IMR-90 (cell line): ENCODE measurements at regions not wholly inside any gene's neighbourhood (a gene's known extent, or its start where the extent isn't known, plus 50 kb on each side); places are given as distances from the start of the nearest gene placed in this dataset.

Experiments used
- ATAC-seq: fragments of 200-7000 bp; cut with Tn5 transposase; 2 replicates; pipeline ENCODE4 v1.9.1; 2020; ENCODE audit warnings: low read depth, mild to moderate bottlenecking, moderate library complexity
- BruUV-seq: library from RNA; stranded (reverse); fragments of 400-500 nt; replicated peaks from 2 replicates; lab custom pipeline; 2021; lab: Mats Ljungman, UMichigan
- CTCF ChIA-PET: fragments of 300-600 bp; formaldehyde crosslinking; extraction: SDS; loops from one replicate; lab custom pipeline; 2021; ENCODE audit warnings: antibody characterized with exemption; lab: Yijun Ruan, JAX
- POLR2A ChIA-PET: fragments of 300-600 bp; sonication (Branson Sonifier 250); formaldehyde crosslinking; loops from one replicate; lab custom pipeline; 2022; ENCODE audit warnings: antibody characterized with exemption; ENCODE audit not compliant: unreplicated experiment; lab: Charles Lee
- DNase-seq: peaks from one replicate; pipeline ENCODE4 v3.0.0; 2013
- H2AFZ ChIP-seq: replicated peaks from 2 replicates; pipeline ENCODE3; 2013; ENCODE audit warnings: low read length, mild to moderate bottlenecking; ENCODE audit not compliant: poor library complexity
- H2AK5ac ChIP-seq: 2 replicates; pipeline ENCODE4 v1.6.1; 2013; ENCODE audit warnings: low read depth, low read length, inconsistent platforms
- H2AK9ac ChIP-seq: replicated peaks from 2 replicates; pipeline ENCODE3; 2013; ENCODE audit warnings: mild to moderate bottlenecking, low read depth, low read length, moderate library complexity; ENCODE audit not compliant: poor library complexity
- H2BK120ac ChIP-seq: 2 replicates; pipeline ENCODE4 v1.6.1; 2013; ENCODE audit warnings: low read depth, low read length, inconsistent platforms
- H2BK15ac ChIP-seq: 3 replicates; pipeline ENCODE4 v1.6.1; 2013; ENCODE audit warnings: low read depth, low read length, inconsistent platforms
- H2BK20ac ChIP-seq: 2 replicates; pipeline ENCODE4 v1.6.1; 2013; ENCODE audit warnings: low read depth, mild to moderate bottlenecking, inconsistent platforms, low read length, moderate library complexity
- H2BK5ac ChIP-seq: 2 replicates; pipeline ENCODE4 v1.6.1; 2013; ENCODE audit warnings: mild to moderate bottlenecking, low read depth, low read length, inconsistent platforms; ENCODE audit not compliant: poor library complexity, severe bottlenecking
- H3K14ac ChIP-seq: replicated peaks from 2 replicates; pipeline ENCODE4 v1.6.1; 2013; ENCODE audit warnings: low read depth, low read length, inconsistent platforms
- H3K18ac ChIP-seq: 2 replicates; pipeline ENCODE4 v1.6.1; 2013; ENCODE audit warnings: low read depth, low read length, control low read depth
- H3K23ac ChIP-seq: 2 replicates; pipeline ENCODE4 v1.6.1; 2013; ENCODE audit warnings: low read depth, low read length, inconsistent platforms
- H3K27ac ChIP-seq: 2 replicates; pipeline ENCODE4 v1.5.1; 2013; ENCODE audit warnings: mild to moderate bottlenecking, control low read depth, low read length; ENCODE audit not compliant: insufficient read depth
- H3K27me3 ChIP-seq: 2 replicates; pipeline ENCODE4 v1.6.1; 2013; ENCODE audit warnings: low read length; ENCODE audit not compliant: control insufficient read depth, insufficient read depth
- H3K36me3 ChIP-seq: 2 replicates; pipeline ENCODE4 v1.6.1; 2013; ENCODE audit warnings: low read length, mixed read lengths; ENCODE audit not compliant: control insufficient read depth, insufficient read depth
- H3K4ac ChIP-seq: 2 replicates; pipeline ENCODE4 v1.6.1; 2013; ENCODE audit warnings: low read depth, low read length, inconsistent platforms
- H3K4me1 ChIP-seq: 2 replicates; pipeline ENCODE4 v1.6.1; 2013; ENCODE audit warnings: low read length, mixed read lengths; ENCODE audit not compliant: control insufficient read depth, insufficient read depth
- H3K4me2 ChIP-seq: 2 replicates; pipeline ENCODE4 v1.6.1; 2013; ENCODE audit warnings: low read depth, mild to moderate bottlenecking, control low read depth, low read length, moderate library complexity
- H3K4me3 ChIP-seq: 2 replicates; pipeline ENCODE4 v1.5.1; 2013; ENCODE audit warnings: low read depth, mild to moderate bottlenecking, control low read depth, low read length, moderate library complexity; ENCODE audit not compliant: insufficient read depth
- H3K56ac ChIP-seq: 2 replicates; pipeline ENCODE4 v1.6.1; 2013; ENCODE audit warnings: low read length, inconsistent platforms; ENCODE audit not compliant: insufficient read depth; ENCODE audit errors: extremely low read depth
- H3K79me1 ChIP-seq, 2 experiments: 2 replicates each; pipeline ENCODE4 v1.6.1; 2013; ENCODE audit warnings: low read length in 2 of 2, inconsistent platforms in 1 of 2, low read depth in 1 of 2
- H3K9ac ChIP-seq: 2 replicates; pipeline ENCODE4 v1.6.1; 2013; ENCODE audit warnings: low read depth, low read length, control low read depth
- H3K9me1 ChIP-seq: 2 replicates; pipeline ENCODE4 v1.6.1; 2013; ENCODE audit warnings: low read length, inconsistent platforms; ENCODE audit not compliant: insufficient read depth
- H3K9me3 ChIP-seq: 2 replicates; pipeline ENCODE4 v1.6.1; 2013; ENCODE audit warnings: low read length; ENCODE audit not compliant: control insufficient read depth, insufficient read depth
- H4K20me1 ChIP-seq: 2 replicates; pipeline ENCODE4 v1.6.1; 2013; ENCODE audit warnings: low read length, inconsistent platforms; ENCODE audit not compliant: insufficient read depth
- H4K5ac ChIP-seq: 2 replicates; pipeline ENCODE4 v1.6.1; 2013; ENCODE audit warnings: mild to moderate bottlenecking, low read depth, low read length, control low read depth
- H4K8ac ChIP-seq, 2 experiments: 2 replicates each; pipeline ENCODE4 v1.6.1; 2013; ENCODE audit warnings: low read depth in 2 of 2, low read length in 2 of 2, control low read depth in 1 of 2, inconsistent platforms in 1 of 2
- H4K91ac ChIP-seq: 2 replicates; pipeline ENCODE4 v1.6.1; 2013; ENCODE audit warnings: low read depth, low read length, inconsistent platforms; ENCODE audit not compliant: insufficient read depth
- BHLHE40 ChIP-seq: fragments of 150-350 bp; IDR thresholded peaks from 2 replicates; pipeline ENCODE4 v1.6.1; 2016; ENCODE audit warnings: mild to moderate bottlenecking, low read depth, low read length
- CEBPB ChIP-seq: IDR thresholded peaks from 2 replicates; pipeline ENCODE4 v1.6.1; 2012; ENCODE audit warnings: low read depth, low read length, improper control_type of control experiment
- CHD1 ChIP-seq: IDR thresholded peaks from 2 replicates; pipeline ENCODE4 v1.6.1; 2012; ENCODE audit warnings: low read depth, low read length, improper control_type of control experiment
- MAZ ChIP-seq: IDR thresholded peaks from 2 replicates; pipeline ENCODE4 v1.6.1; 2012; ENCODE audit warnings: low read depth, mild to moderate bottlenecking, low read length, improper control_type of control experiment, moderate library complexity, borderline replicate concordance
- NFE2L2 ChIP-seq: fragments of 150-350 bp; IDR thresholded peaks from 2 replicates; pipeline ENCODE4 v1.6.1; 2016; ENCODE audit warnings: low read depth, mild to moderate bottlenecking, low read length
- RAD21 ChIP-seq: IDR thresholded peaks from 2 replicates; pipeline ENCODE4 v1.6.1; 2012; ENCODE audit warnings: low read length, improper control_type of control experiment
- RFX5 ChIP-seq: IDR thresholded peaks from 2 replicates; pipeline ENCODE4 v1.8.0; 2012; ENCODE audit warnings: low read depth, mild to moderate bottlenecking, low read length, moderate library complexity
- WGBS, 2 experiments: methylation state at CpG; one replicate each; pipeline versions ENCODE4 v1.1.5 to v1.1.7; 2013; ENCODE audit warnings: missing lambda C conversion rate in 2 of 2; ENCODE audit not compliant: insufficient read length in 1 of 2; ENCODE audit errors: extremely low coverage in 2 of 2; 5-methylcytosine and 5-hydroxymethylcytosine counted together
- dilution Hi-C: fragments of 300-500 bp; cut with HindIII; formaldehyde crosslinking; loops from one replicate; pipeline ENCODE4 v1.14.3; 2018; ENCODE audit warnings: low sequenced_read_pairs; ENCODE audit not compliant: unreplicated experiment
- in situ Hi-C: fragments of 300-500 bp; cut with MboI; formaldehyde crosslinking; loops from 3 replicates; pipeline ENCODE4 v1.14.3; 2019; ENCODE audit warnings: low sequenced_read_pairs, inconsistent platforms, mixed read lengths
- intact Hi-C: fragments of 100-400 bp; cut with micrococcal nuclease; formaldehyde crosslinking; loops from 2 replicates; pipeline ENCODE4 v1.10.0; 2022
- TF ChIP-seq, protein P1 (sequence below): conservative IDR thresholded peaks from 2 replicates; pipeline ENCODE4 v1.5.1; 2012; ENCODE audit warnings: mild to moderate bottlenecking, low read depth, low read length, improper control_type of control experiment

DNA sequence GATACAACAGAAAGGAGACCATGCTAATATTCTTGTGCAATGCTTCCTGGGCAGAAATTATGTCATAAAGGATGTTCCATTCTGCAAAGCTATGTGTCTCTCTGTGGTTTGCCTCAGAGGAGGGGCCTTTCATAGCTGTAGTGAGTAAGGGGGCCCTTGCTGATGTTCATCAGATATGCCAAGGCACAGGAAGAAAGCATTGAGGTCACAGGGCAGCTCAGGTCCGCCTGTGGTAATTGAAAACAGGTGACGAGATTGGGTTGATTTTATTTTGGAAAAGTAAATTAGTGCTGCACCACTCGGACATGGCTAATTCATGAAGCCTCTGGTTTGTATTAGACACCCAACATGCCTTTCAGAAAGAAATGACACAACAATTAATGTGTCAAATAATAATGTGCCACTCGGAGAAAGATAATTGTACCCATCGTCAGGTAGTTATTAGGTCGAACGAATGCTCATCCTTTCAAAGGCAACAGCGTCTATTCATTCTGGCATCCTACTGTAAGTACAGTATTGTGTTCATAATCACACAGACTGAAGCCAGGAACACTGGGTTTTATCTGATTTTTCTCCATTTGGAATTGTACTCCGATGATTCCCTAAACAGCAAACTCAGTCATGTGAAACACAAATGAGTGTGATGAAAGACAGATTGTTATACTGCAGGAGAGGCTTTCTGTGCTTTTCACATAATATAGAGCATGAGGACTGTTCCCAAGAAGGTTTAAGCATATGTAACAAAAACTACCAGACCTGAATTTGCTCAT, 421.6 kb upstream of the KLF12 start:
- Histone ChIP-seq H2AFZ (no peak overlapping the region), H3K23ac (no peak overlapping the region)
- ATAC-seq = no peak

More for the DNA sequence above, 421.6 kb upstream of the KLF12 start:
- POLR2A ChIA-PET = no interaction called here
- no TSS peak for BruUV-seq
- Histone ChIP-seq H4K20me1 (no peaks in the 10 kb centered on the region), H3K79me1 (no peaks in the 10 kb centered on the region), H3K9me3 (no peaks in the 10 kb centered on the region), H3K36me3 (no peaks in the 10 kb centered on the region), H3K14ac (no peak overlapping the region), H3K4me1 (no peaks in the 10 kb centered on the region), H3K4me3 (no peak overlapping the region), H2BK5ac (no peak overlapping the region), H3K27ac (no peak overlapping the region), H2BK15ac (no peak overlapping the region), H3K4ac (no peak overlapping the region), H3K56ac (no peak overlapping the region), H4K91ac (no peak overlapping the region), H3K18ac (no peak overlapping the region), H2AK9ac (no peak overlapping the region), H3K9ac (no peak overlapping the region), H4K5ac (no peak overlapping the region), H3K4me2 (no peak overlapping the region), H2BK20ac (no peak overlapping the region), H2AK5ac (no peak overlapping the region), H4K8ac (no peak overlapping the region), H3K9me1 (no peaks in the 10 kb centered on the region), H2BK120ac (no peak overlapping the region), H3K27me3 (no peaks in the 10 kb centered on the region)
- in situ Hi-C loops = no loop called here
- intact Hi-C loops = no loop called here
- dilution Hi-C loops = no loop called here
- CTCF ChIA-PET = no interaction called here
- DNase-seq = no peak
- 92% methylated on average over 5 of the region's 9 CpGs; no CpG with 5 or more reads in 1 of the 2 experiments for WGBS, 2 experiments
- no peak for TF ChIP-seq RAD21
- TF ChIP-seq RFX5 = no peak
- no peak for TF ChIP-seq CHD1
- TF ChIP-seq, protein P1, sequence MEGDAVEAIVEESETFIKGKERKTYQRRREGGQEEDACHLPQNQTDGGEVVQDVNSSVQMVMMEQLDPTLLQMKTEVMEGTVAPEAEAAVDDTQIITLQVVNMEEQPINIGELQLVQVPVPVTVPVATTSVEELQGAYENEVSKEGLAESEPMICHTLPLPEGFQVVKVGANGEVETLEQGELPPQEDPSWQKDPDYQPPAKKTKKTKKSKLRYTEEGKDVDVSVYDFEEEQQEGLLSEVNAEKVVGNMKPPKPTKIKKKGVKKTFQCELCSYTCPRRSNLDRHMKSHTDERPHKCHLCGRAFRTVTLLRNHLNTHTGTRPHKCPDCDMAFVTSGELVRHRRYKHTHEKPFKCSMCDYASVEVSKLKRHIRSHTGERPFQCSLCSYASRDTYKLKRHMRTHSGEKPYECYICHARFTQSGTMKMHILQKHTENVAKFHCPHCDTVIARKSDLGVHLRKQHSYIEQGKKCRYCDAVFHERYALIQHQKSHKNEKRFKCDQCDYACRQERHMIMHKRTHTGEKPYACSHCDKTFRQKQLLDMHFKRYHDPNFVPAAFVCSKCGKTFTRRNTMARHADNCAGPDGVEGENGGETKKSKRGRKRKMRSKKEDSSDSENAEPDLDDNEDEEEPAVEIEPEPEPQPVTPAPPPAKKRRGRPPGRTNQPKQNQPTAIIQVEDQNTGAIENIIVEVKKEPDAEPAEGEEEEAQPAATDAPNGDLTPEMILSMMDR = no peak
- TF ChIP-seq MAZ = no peak
- TF ChIP-seq BHLHE40 = no peak
- TF ChIP-seq CEBPB = no peak
- TF ChIP-seq NFE2L2 = no peak
